Spleen (tissue), 11 donors: ENCODE measurements at regions not wholly inside any gene's neighbourhood (a gene's known extent, or its start where the extent isn't known, plus 50 kb on each side); places are given as distances from the start of the nearest gene placed in this dataset.

Source experiments
- DNase-seq: peaks from one replicate; pipeline ENCODE4 v3.0.0-alpha.2; 2020
- H3K27ac ChIP-seq, 8 donors: fragments of 200-600 bp; sonication (generic) in 7 of 8; 1 replicate in 4 of 8; 2 replicates in 4 of 8; pipeline versions ENCODE4 v1.5.0 to v1.8.0; 2016 to 2021; ENCODE audit warnings: inconsistent platforms in 4 of 8, mild to moderate bottlenecking in 4 of 8, moderate library complexity in 1 of 8
- H3K27me3 ChIP-seq, 7 donors: fragments of 200-600 bp; sonication (generic) in 6 of 7; replicated peaks in 1 of 7; 1 replicate in 4 of 7; 2 replicates in 3 of 7; pipeline versions ENCODE4 v1.5.0 to v1.8.0; 2016 to 2021; ENCODE audit warnings: inconsistent platforms in 3 of 7, mild to moderate bottlenecking in 1 of 7
- H3K36me3 ChIP-seq, 6 donors: fragments of 200-600 bp; sonication (generic) in 5 of 6; 1 replicate in 4 of 6; 2 replicates in 2 of 6; pipeline versions ENCODE4 v1.5.0 to v1.8.0; 2016 to 2021; ENCODE audit warnings: inconsistent platforms in 2 of 6
- H3K4me1 ChIP-seq, 6 donors: fragments of 200-600 bp; sonication (generic) in 5 of 6; 1 replicate in 3 of 6; 2 replicates in 3 of 6; pipeline versions ENCODE4 v1.5.0 to v1.8.0; 2016 to 2021; ENCODE audit warnings: inconsistent platforms in 3 of 6
- H3K4me3 ChIP-seq, 8 donors: fragments of 200-600 bp; sonication (generic) in 7 of 8; 1 replicate in 4 of 8; 2 replicates in 4 of 8; pipeline versions ENCODE4 v1.5.0 to v1.8.0; 2016 to 2021; ENCODE audit warnings: inconsistent platforms in 4 of 8, mild to moderate bottlenecking in 4 of 8, moderate library complexity in 2 of 8
- H3K9me3 ChIP-seq, 8 donors: fragments of 200-600 bp; sonication (generic) in 7 of 8; 1 replicate in 4 of 8; 2 replicates in 4 of 8; pipeline versions ENCODE4 v1.5.0 to v1.8.0; 2016 to 2021; ENCODE audit warnings: inconsistent platforms in 4 of 8
- POLR2A ChIP-seq, 3 donors: fragments of 450-650 bp; IDR thresholded peaks; one replicate each; pipeline ENCODE4 v1.5.1; 2017; ENCODE audit warnings: antibody characterized with exemption in 3 of 3, mild to moderate bottlenecking in 1 of 3
- POLR2AphosphoS5 ChIP-seq, 3 donors: sonication (generic); formaldehyde crosslinking; IDR thresholded peaks; one replicate each; pipeline ENCODE4 v1.5.1; 2017; ENCODE audit warnings: antibody characterized with exemption in 3 of 3
- WGBS, 5 donors: extraction: QIAGEN DNeasy Blood & Tissue Kit in 3 of 5; methylation state at CpG; one replicate each; pipeline versions ENCODE4 v1.1.5 to v1.1.7; 2013 to 2018; 5-methylcytosine and 5-hydroxymethylcytosine counted together
- intact Hi-C: fragments of 100-400 bp; cut with DNase I; formaldehyde crosslinking; loops from one replicate; pipeline ENCODE4 v1.15.0; 2023; ENCODE audit warnings: low total_unique reads
- TF ChIP-seq, protein P1 (sequence below), 11 experiments: fragments of 200-600 bp in 7 of 11; fragments of 450-650 bp in 4 of 11; sonication (generic) in 4 of 11; IDR thresholded peaks in 8 of 11; conservative IDR thresholded peaks in 3 of 11; 1 replicate in 7 of 11; 2 replicates in 4 of 11; pipeline versions ENCODE4 v1.4.0 to v1.8.0; 2016 to 2021; ENCODE audit warnings: antibody characterized with exemption in 11 of 11, inconsistent platforms in 4 of 11, mild to moderate bottlenecking in 1 of 11
- donor health status: healthy with polysubstance abuse.
- donor health status: DM: no; HTN: no; CAD: no; lungs with moderate emphysema.
- donor health status: DM: no; HTN: no; CAD: no.
- donor health status: Bipolar disorder and iron deficiency.
- donor health status: healthy.
- donor health status: DM: no; HTN: no; CAD: no.
- donor health status: DM: yes; HTN: yes; CAD: no.

DNA sequence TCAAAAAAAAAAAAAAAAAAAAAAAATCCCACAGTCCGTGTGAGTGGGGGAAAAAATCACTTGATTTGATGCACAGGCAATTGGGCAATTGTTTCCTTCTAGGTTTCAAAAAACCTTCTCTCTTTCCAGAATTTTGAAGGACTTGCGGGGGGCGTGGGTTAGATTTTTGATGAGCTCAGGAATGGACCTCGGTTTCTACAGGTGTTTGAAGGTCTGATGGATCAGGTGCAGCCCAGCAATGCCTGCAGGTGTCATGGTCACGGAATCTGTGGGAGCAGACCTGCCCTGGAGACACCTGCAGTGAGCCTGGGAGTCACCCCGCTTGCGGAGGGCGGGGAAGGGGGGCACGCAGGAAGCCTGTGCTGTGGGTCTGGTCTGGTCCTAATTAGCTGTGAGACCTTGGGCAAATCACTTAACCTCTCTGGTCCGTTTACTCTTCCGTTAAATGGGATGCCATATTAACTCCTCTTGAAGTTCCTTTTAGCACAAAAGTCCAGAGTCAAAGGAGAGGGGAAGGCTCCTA lies 174.2 kb downstream of the IRF8 start:
- Histone ChIP-seq H3K9me3 (no peaks in the 10 kb centered on the region), H3K4me3 (no peak overlapping the region), H3K4me1 (peaks cover 0 to 44% (median 15%) of the 10 kb centered on the region in 6 donors), H3K36me3 (no peaks in the 10 kb centered on the region), H3K27me3 (peaks cover 0 to 57% (median 0%) of the 10 kb centered on the region in 7 donors), H3K27ac (no peak overlapping the region)
- intact Hi-C loops, result loop anchor here (5.0 to 10.0 kb wide), 2 partner anchors 272 to 449 kb away; no protein-coding TSS in a partner anchor
- 60 to 73% (median 68%) methylated on average over 11 of the region's 11 CpGs for WGBS, 5 donors
- TF ChIP-seq POLR2AphosphoS5 (IDR thresholded peaks at IDR 0.05) (no peak), POLR2A (IDR thresholded peaks at IDR 0.05) (no peak)
- TF ChIP-seq, protein P1, sequence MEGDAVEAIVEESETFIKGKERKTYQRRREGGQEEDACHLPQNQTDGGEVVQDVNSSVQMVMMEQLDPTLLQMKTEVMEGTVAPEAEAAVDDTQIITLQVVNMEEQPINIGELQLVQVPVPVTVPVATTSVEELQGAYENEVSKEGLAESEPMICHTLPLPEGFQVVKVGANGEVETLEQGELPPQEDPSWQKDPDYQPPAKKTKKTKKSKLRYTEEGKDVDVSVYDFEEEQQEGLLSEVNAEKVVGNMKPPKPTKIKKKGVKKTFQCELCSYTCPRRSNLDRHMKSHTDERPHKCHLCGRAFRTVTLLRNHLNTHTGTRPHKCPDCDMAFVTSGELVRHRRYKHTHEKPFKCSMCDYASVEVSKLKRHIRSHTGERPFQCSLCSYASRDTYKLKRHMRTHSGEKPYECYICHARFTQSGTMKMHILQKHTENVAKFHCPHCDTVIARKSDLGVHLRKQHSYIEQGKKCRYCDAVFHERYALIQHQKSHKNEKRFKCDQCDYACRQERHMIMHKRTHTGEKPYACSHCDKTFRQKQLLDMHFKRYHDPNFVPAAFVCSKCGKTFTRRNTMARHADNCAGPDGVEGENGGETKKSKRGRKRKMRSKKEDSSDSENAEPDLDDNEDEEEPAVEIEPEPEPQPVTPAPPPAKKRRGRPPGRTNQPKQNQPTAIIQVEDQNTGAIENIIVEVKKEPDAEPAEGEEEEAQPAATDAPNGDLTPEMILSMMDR (IDR thresholded peaks at IDR 0.05 in 8 of 11, conservative IDR thresholded peaks at IDR 0.05 in 3 of 11), result peak in 2 of 11 experiments; percentile 18 to 24
- peak; percentile 56 for DNase-seq

DNA sequence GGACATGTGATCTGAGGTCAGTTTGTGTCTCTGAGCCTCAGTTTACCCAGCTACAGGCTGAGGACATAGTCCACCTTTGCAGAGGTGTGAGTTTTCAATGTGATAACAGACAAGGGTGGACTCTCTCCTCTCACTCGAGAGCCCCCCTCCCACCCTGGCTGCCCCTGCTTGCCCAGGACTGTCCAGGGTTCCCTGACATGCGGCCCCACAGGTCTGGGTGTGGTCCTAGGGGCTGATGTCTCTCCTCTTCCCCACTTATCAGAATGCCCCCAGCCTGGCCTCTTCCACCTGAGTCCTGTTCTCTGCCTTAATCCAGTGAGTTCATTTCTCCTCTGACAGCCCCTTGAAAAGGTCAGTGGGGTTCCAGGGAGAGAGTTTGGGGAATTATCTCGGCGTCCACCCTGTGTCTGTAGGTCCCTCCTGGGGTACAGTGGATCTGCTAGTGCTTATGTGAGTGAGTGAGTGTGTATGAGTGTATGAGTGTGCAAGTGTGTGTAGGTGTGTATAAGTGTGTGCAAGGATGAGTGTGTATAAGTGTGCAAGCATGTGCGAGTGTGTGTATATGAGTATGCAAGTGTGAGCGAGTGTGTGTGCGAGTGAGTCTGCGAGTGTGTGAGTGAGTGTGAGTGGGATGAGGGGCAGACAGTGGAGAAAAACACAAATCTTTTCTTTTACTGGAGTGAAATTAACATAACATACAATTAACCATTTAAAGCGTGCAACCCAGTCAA lies 175.0 kb downstream of the IRF8 start:
- 84 to 94% (median 91%) methylated on average over 9 of the region's 9 CpGs for WGBS, 5 donors
- Histone ChIP-seq H3K9me3 (no peaks in the 10 kb centered on the region), H3K27ac (no peak overlapping the region), H3K36me3 (no peaks in the 10 kb centered on the region), H3K4me1 (peaks cover 0 to 44% (median 15%) of the 10 kb centered on the region in 6 donors), H3K4me3 (no peak overlapping the region), H3K27me3 (peaks cover 0 to 52% (median 0%) of the 10 kb centered on the region in 7 donors)
- peak; percentile 30 for DNase-seq
- no peak for TF ChIP-seq POLR2AphosphoS5 (IDR thresholded peaks at IDR 0.05)
- TF ChIP-seq POLR2A (IDR thresholded peaks at IDR 0.05), result no peak
- TF ChIP-seq, protein P1 (IDR thresholded peaks at IDR 0.05 in 8 of 11, conservative IDR thresholded peaks at IDR 0.05 in 3 of 11), result no peak
- intact Hi-C loops, result loop anchor here (5.0 to 10.0 kb wide), 2 partner anchors 271 to 448 kb away; no protein-coding TSS in a partner anchor

DNA sequence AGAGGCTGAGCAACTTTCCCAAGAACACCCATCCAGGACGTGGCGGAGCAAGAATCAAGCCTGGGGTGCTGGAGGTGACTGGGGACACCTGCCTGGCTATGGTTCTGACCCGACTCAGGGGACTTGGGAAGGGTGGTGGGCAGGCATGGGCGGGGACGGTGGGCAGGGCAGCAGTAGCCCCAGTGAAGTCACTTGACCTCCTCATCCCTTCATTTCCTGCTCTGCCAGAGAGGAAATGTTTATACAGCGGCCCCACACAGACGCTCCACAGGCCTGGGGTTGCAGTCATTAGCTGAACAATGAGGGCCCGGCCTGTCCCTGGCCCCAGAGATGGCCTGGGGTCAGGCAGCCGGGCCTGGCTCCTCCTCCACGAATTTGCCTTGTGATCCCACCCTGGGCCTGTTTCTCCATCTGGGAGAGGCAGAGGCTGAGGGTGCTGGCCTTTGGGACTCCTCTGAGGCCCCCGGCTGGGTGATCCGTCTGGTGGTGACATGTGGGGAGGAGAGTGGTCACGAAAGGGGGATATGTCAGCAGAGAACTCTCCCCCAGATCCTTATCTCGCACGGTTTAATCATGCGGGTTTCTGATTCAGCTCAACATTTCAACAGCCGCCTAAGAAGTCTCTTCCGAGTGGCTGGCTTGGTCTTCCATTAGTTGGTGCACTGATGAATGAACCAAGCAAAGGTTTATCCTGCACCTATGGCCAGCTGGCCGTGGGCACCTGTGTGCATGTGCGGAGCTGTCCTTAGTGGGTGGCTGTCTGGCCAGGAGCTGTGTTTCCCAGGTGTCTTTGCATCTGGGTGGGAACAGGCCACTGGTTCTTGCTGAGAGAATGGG lies 175.9 kb downstream of the IRF8 start:
- H3K9me3 ChIP-seq, result no peaks in the 10 kb centered on the region
- H3K4me1 ChIP-seq, result peaks cover 0 to 39% (median 13%) of the 10 kb centered on the region in 6 donors
- TF ChIP-seq POLR2AphosphoS5 (IDR thresholded peaks at IDR 0.05) (peak in 1 of 3 donors; percentile 36), POLR2A (IDR thresholded peaks at IDR 0.05) (no peak)
- H3K27me3 ChIP-seq, result peaks cover 0 to 54% (median 0%) of the 10 kb centered on the region in 7 donors
- intact Hi-C loops, result loop anchor here (5.0 to 10.0 kb wide), 2 partner anchors 270 to 447 kb away; no protein-coding TSS in a partner anchor
- H3K27ac ChIP-seq, result peak overlapping the region in 1 of 8 donors; percentile 4
- WGBS, 5 donors, result 50 to 61% (median 51%) methylated on average over 10 to 20 of the region's 20 CpGs
- peak; percentile 75 for DNase-seq
- H3K4me3 ChIP-seq, result no peak overlapping the region
- H3K36me3 ChIP-seq, result no peaks in the 10 kb centered on the region

DNA sequence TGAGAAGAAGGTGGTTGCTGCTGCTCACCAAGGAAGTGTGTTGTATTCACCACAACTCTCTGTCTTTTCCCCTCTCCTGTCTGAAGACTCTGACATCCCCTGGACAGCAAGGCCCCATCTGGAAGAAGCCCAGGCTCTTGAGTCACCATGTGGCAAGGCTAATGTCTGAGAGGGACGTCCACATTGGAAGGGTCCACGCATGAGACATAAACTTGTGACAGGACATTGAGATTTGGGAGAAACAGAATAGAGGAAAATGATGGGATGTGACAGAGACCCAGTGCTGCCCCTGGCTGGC lies 176.5 kb downstream of the IRF8 start:
- Histone ChIP-seq H3K27ac (no peak overlapping the region), H3K27me3 (peaks cover 0 to 53% (median 0%) of the 10 kb centered on the region in 7 donors), H3K36me3 (no peaks in the 10 kb centered on the region), H3K4me1 (peaks cover 0 to 33% (median 13%) of the 10 kb centered on the region in 6 donors), H3K4me3 (no peak overlapping the region), H3K9me3 (no peaks in the 10 kb centered on the region)
- peak; percentile 17 for DNase-seq
- intact Hi-C loops, result loop anchor here (10.0 kb wide), 1 partner anchor 269 kb away; no protein-coding TSS in a partner anchor
- TF ChIP-seq POLR2AphosphoS5 (IDR thresholded peaks at IDR 0.05), result no peak
- TF ChIP-seq, protein P1 (IDR thresholded peaks at IDR 0.05 in 8 of 11, conservative IDR thresholded peaks at IDR 0.05 in 3 of 11), result no peak
- TF ChIP-seq POLR2A (IDR thresholded peaks at IDR 0.05), result no peak
- 70 to 95% (median 92%) methylated on average over 2 of the region's 2 CpGs for WGBS, 5 donors
